ENCODE measurements at regions not wholly inside any gene's neighbourhood (a gene's known extent, or its start where the extent isn't known, plus 50 kb on each side); places are given as distances from the start of the nearest gene placed in this dataset.

- H3K4me1 Mint-ChIP-seq: peaks cover 7 to 15% (median 14%) of the 10 kb centered on the region in 3 donors
- H3K9me3 Mint-ChIP-seq: no peaks in the 10 kb centered on the region
- Histone ChIP-seq H3K27me3 (ENCODE audit: insufficient read depth, low read length, poor library complexity, severe bottlenecking) (peaks cover 5% of the 10 kb centered on the region), H3K27ac (ENCODE audit: low read depth, low read length) (no peak overlapping the region), H3K36me3 (ENCODE audit: insufficient read depth, low read length) (no peaks in the 10 kb centered on the region), H3K9me3 (ENCODE audit: low read length) (no peaks in the 10 kb centered on the region), H3K4me1 (ENCODE audit: insufficient read depth, low read length) (peaks cover 4% of the 10 kb centered on the region), H3K4me3 (ENCODE audit: low read length) (no peak overlapping the region)
- ChIA-PET POLR2A (no interaction called here), CTCF (no interaction called here)
- no peak overlapping the region for H3K27ac Mint-ChIP-seq
- H3K4me3 Mint-ChIP-seq: no peak overlapping the region
- DNase-seq: no peak
- no peaks in the 10 kb centered on the region for H3K36me3 Mint-ChIP-seq
- H3K27me3 Mint-ChIP-seq: peaks cover 19 to 44% of the 10 kb centered on the region in 2 donors
Observed at GRCh38 chr3:17808994-17809393, 66.6 kb upstream of the TBC1D5 start.

- peaks cover 8% of the 10 kb centered on the region for H3K27me3 ChIP-seq (ENCODE audit: insufficient read depth, low read length, poor library complexity, severe bottlenecking)
- no peaks in the 10 kb centered on the region for H3K36me3 ChIP-seq (ENCODE audit: insufficient read depth, low read length)
- no peak overlapping the region for H3K4me3 Mint-ChIP-seq
- H3K27ac ChIP-seq (ENCODE audit: low read depth, low read length): no peak overlapping the region
- POLR2A ChIA-PET: no interaction called here
- H3K27ac Mint-ChIP-seq: no peak overlapping the region
- peaks cover 19 to 45% of the 10 kb centered on the region in 2 donors for H3K27me3 Mint-ChIP-seq
- DNase-seq: no peak
- H3K9me3 ChIP-seq (ENCODE audit: low read length): no peaks in the 10 kb centered on the region
- H3K4me1 Mint-ChIP-seq: peaks cover 7 to 15% (median 14%) of the 10 kb centered on the region in 3 donors
- no peaks in the 10 kb centered on the region for H3K9me3 Mint-ChIP-seq
- CTCF ChIA-PET: no interaction called here
- no peak overlapping the region for H3K4me3 ChIP-seq (ENCODE audit: low read length)
- H3K4me1 ChIP-seq (ENCODE audit: insufficient read depth, low read length): peaks cover 4% of the 10 kb centered on the region
- H3K36me3 Mint-ChIP-seq: no peaks in the 10 kb centered on the region
Observed at GRCh38 chr3:17806876-17807275, 64.4 kb upstream of the TBC1D5 start.

GRCh38 chr3:17806201-17806600, 63.8 kb upstream of the TBC1D5 start:
- peaks cover 7 to 15% (median 14%) of the 10 kb centered on the region in 3 donors for H3K4me1 Mint-ChIP-seq
- no peaks in the 10 kb centered on the region for H3K9me3 Mint-ChIP-seq
- H3K4me3 ChIP-seq (ENCODE audit: low read length): no peak overlapping the region
- H3K27me3 ChIP-seq (ENCODE audit: insufficient read depth, low read length, poor library complexity, severe bottlenecking): peaks cover 8% of the 10 kb centered on the region
- CTCF ChIA-PET: interaction anchor here (0.7 kb wide), 1 partner anchor 1342 kb away, joined by 4 read pairs; the partner anchor contains the start of gene KCNH8
- H3K4me1 ChIP-seq (ENCODE audit: insufficient read depth, low read length): peaks cover 4% of the 10 kb centered on the region
- POLR2A ChIA-PET: no interaction called here
- DNase-seq: peak in 2 of 5 donors; percentile 13 to 37
- H3K27ac Mint-ChIP-seq: peak overlapping the region in 1 of 8 donors; percentile 14
- peaks cover 19 to 46% of the 10 kb centered on the region in 2 donors for H3K27me3 Mint-ChIP-seq
- H3K36me3 ChIP-seq (ENCODE audit: insufficient read depth, low read length): no peaks in the 10 kb centered on the region
- H3K9me3 ChIP-seq (ENCODE audit: low read length): no peaks in the 10 kb centered on the region
- no peaks in the 10 kb centered on the region for H3K36me3 Mint-ChIP-seq
- H3K27ac ChIP-seq (ENCODE audit: low read depth, low read length): no peak overlapping the region
- peak overlapping the region in 1 of 7 donors; percentile 10 for H3K4me3 Mint-ChIP-seq

- Mint-ChIP-seq H3K27ac (peak overlapping the region in 1 of 8 donors; percentile 68), H3K4me3 (no peak overlapping the region), H3K36me3 (no peaks in the 10 kb centered on the region), H3K27me3 (peaks cover 16 to 43% of the 10 kb centered on the region in 2 donors), H3K9me3 (no peaks in the 10 kb centered on the region), H3K4me1 (peaks cover 7 to 15% (median 14%) of the 10 kb centered on the region in 3 donors)
- H3K27me3 ChIP-seq (ENCODE audit: insufficient read depth, low read length, poor library complexity, severe bottlenecking): peaks cover 8% of the 10 kb centered on the region
- H3K36me3 ChIP-seq (ENCODE audit: insufficient read depth, low read length): no peaks in the 10 kb centered on the region
- peaks cover 4% of the 10 kb centered on the region for H3K4me1 ChIP-seq (ENCODE audit: insufficient read depth, low read length)
- no peaks in the 10 kb centered on the region for H3K9me3 ChIP-seq (ENCODE audit: low read length)
- H3K4me3 ChIP-seq (ENCODE audit: low read length): no peak overlapping the region
- CTCF ChIA-PET: interaction anchor here (0.7 kb wide), 1 partner anchor 1343 kb away, joined by 4 read pairs; the partner anchor contains the start of gene KCNH8
- DNase-seq: no peak
- no peak overlapping the region for H3K27ac ChIP-seq (ENCODE audit: low read depth, low read length)
- POLR2A ChIA-PET: no interaction called here
Observed at GRCh38 chr3:17805461-17805940, 63.1 kb upstream of the TBC1D5 start.

GRCh38 chr3:17802950-17803349, 60.5 kb upstream of the TBC1D5 start:
- Histone ChIP-seq H3K4me3 (ENCODE audit: low read length) (no peak overlapping the region), H3K9me3 (ENCODE audit: low read length) (no peaks in the 10 kb centered on the region), H3K27me3 (ENCODE audit: insufficient read depth, low read length, poor library complexity, severe bottlenecking) (peaks cover 3% of the 10 kb centered on the region), H3K4me1 (ENCODE audit: insufficient read depth, low read length) (peaks cover 4% of the 10 kb centered on the region), H3K27ac (ENCODE audit: low read depth, low read length) (no peak overlapping the region), H3K36me3 (ENCODE audit: insufficient read depth, low read length) (no peaks in the 10 kb centered on the region)
- H3K36me3 Mint-ChIP-seq: no peaks in the 10 kb centered on the region
- ChIA-PET CTCF (interaction anchor here (1.5 kb wide), 1 partner anchor 8 kb away, joined by 4 read pairs; no protein-coding TSS in a partner anchor), POLR2A (no interaction called here)
- peaks cover 15 to 28% of the 10 kb centered on the region in 2 donors for H3K27me3 Mint-ChIP-seq
- no peaks in the 10 kb centered on the region for H3K9me3 Mint-ChIP-seq
- H3K4me1 Mint-ChIP-seq: peaks cover 7 to 15% (median 14%) of the 10 kb centered on the region in 3 donors
- H3K4me3 Mint-ChIP-seq: no peak overlapping the region
- H3K27ac Mint-ChIP-seq: no peak overlapping the region
- no peak for DNase-seq

- H3K27ac ChIP-seq (ENCODE audit: low read depth, low read length): no peak overlapping the region
- H3K36me3 ChIP-seq (ENCODE audit: insufficient read depth, low read length): no peaks in the 10 kb centered on the region
- Mint-ChIP-seq H3K4me1 (peaks cover under 1 to 7% (median 6%) of the 10 kb centered on the region in 3 donors), H3K27ac (no peak overlapping the region), H3K9me3 (no peaks in the 10 kb centered on the region), H3K4me3 (no peak overlapping the region), H3K36me3 (no peaks in the 10 kb centered on the region), H3K27me3 (peaks cover 8 to 21% of the 10 kb centered on the region in 2 donors)
- ChIA-PET CTCF (no interaction called here), POLR2A (no interaction called here)
- H3K9me3 ChIP-seq (ENCODE audit: low read length): no peaks in the 10 kb centered on the region
- H3K27me3 ChIP-seq (ENCODE audit: insufficient read depth, low read length, poor library complexity, severe bottlenecking): peaks cover 3% of the 10 kb centered on the region
- no peak overlapping the region for H3K4me3 ChIP-seq (ENCODE audit: low read length)
- no peak for DNase-seq
- H3K4me1 ChIP-seq (ENCODE audit: insufficient read depth, low read length): no peaks in the 10 kb centered on the region
Observed at GRCh38 chr3:17801131-17801530, 58.7 kb upstream of the TBC1D5 start.

GRCh38 chr3:17800232-17800631, 57.8 kb upstream of the TBC1D5 start:
- ChIA-PET CTCF (no interaction called here), POLR2A (no interaction called here)
- Histone ChIP-seq H3K36me3 (ENCODE audit: insufficient read depth, low read length) (no peaks in the 10 kb centered on the region), H3K27ac (ENCODE audit: low read depth, low read length) (no peak overlapping the region), H3K9me3 (ENCODE audit: low read length) (no peaks in the 10 kb centered on the region), H3K4me1 (ENCODE audit: insufficient read depth, low read length) (no peaks in the 10 kb centered on the region), H3K27me3 (ENCODE audit: insufficient read depth, low read length, poor library complexity, severe bottlenecking) (peaks cover 3% of the 10 kb centered on the region), H3K4me3 (ENCODE audit: low read length) (no peak overlapping the region)
- no peaks in the 10 kb centered on the region for H3K4me1 Mint-ChIP-seq
- DNase-seq: no peak
- no peaks in the 10 kb centered on the region for H3K36me3 Mint-ChIP-seq
- H3K4me3 Mint-ChIP-seq: no peak overlapping the region
- no peak overlapping the region for H3K27ac Mint-ChIP-seq
- H3K9me3 Mint-ChIP-seq: no peaks in the 10 kb centered on the region
- peaks cover 10 to 21% of the 10 kb centered on the region in 2 donors for H3K27me3 Mint-ChIP-seq

- ChIA-PET CTCF (no interaction called here), POLR2A (no interaction called here)
- Histone ChIP-seq H3K4me1 (ENCODE audit: insufficient read depth, low read length) (no peaks in the 10 kb centered on the region), H3K27ac (ENCODE audit: low read depth, low read length) (no peak overlapping the region), H3K4me3 (ENCODE audit: low read length) (no peak overlapping the region), H3K9me3 (ENCODE audit: low read length) (no peaks in the 10 kb centered on the region), H3K27me3 (ENCODE audit: insufficient read depth, low read length, poor library complexity, severe bottlenecking) (peaks cover 3% of the 10 kb centered on the region), H3K36me3 (ENCODE audit: insufficient read depth, low read length) (no peaks in the 10 kb centered on the region)
- no peak overlapping the region for H3K4me3 Mint-ChIP-seq
- no peaks in the 10 kb centered on the region for H3K9me3 Mint-ChIP-seq
- H3K27ac Mint-ChIP-seq: no peak overlapping the region
- no peaks in the 10 kb centered on the region for H3K4me1 Mint-ChIP-seq
- DNase-seq: no peak
- H3K36me3 Mint-ChIP-seq: no peaks in the 10 kb centered on the region
- peaks cover 9 to 19% of the 10 kb centered on the region in 2 donors for H3K27me3 Mint-ChIP-seq
Observed at GRCh38 chr3:17799312-17799711, 56.9 kb upstream of the TBC1D5 start.
